GM21367 (cell line): ENCODE measurements at regions not wholly inside any gene's neighbourhood (a gene's known extent, or its start where the extent isn't known, plus 50 kb on each side); places are given as distances from the start of the nearest gene placed in this dataset.
"Not testable (repeated sequence)": the region's sequence is repeated elsewhere in the genome, so short reads cannot be mapped to it uniquely, and the experiment has no call there.

ENCODE experiments used
- ATAC-seq: cut with Tn5 transposase; IDR thresholded peaks from one replicate; pipeline ENCODE4 v1.9.1; 2021; ENCODE audit not compliant: unreplicated experiment

- ATAC-seq, result no peak
Observed at GRCh38 chr13:56317841-56318240, 822.9 kb upstream of the PRR20A start.

- no peak for ATAC-seq
Observed at GRCh38 chr13:56332671-56333070, 808.0 kb upstream of the PRR20A start.

- ATAC-seq, result no peak
Observed at GRCh38 chr13:56335775-56336174, 804.9 kb upstream of the PRR20A start.

- ATAC-seq, result no peak
Observed at GRCh38 chr13:56338421-56338820, 802.3 kb upstream of the PRR20A start.

- ATAC-seq, result no peak
Observed at GRCh38 chr13:56347014-56347413, 793.7 kb upstream of the PRR20A start.

GRCh38 chr13:56349866-56350265 lies 790.9 kb upstream of the PRR20A start:
- no peak for ATAC-seq

- no peak for ATAC-seq
Observed at GRCh38 chr13:56351041-56351440, 789.7 kb upstream of the PRR20A start.

GRCh38 chr13:56352361-56352760 lies 788.4 kb upstream of the PRR20A start:
- no peak for ATAC-seq

- ATAC-seq, result no peak
Observed at GRCh38 chr13:56352901-56353300, 787.8 kb upstream of the PRR20A start.

- ATAC-seq, result no peak
Observed at GRCh38 chr13:56356690-56357089, 784.0 kb upstream of the PRR20A start.

GRCh38 chr13:56378566-56378965 lies 762.2 kb upstream of the PRR20A start:
- ATAC-seq, result no peak

GRCh38 chr13:56393549-56393948 lies 747.2 kb upstream of the PRR20A start:
- ATAC-seq, result no peak

- ATAC-seq, result no peak
Observed at GRCh38 chr13:56396318-56396717, 744.4 kb upstream of the PRR20A start.

- ATAC-seq, result no peak
Observed at GRCh38 chr13:56400774-56401173, 739.9 kb upstream of the PRR20A start.

- ATAC-seq, result no peak
Observed at GRCh38 chr13:56412856-56413255, 727.9 kb upstream of the PRR20A start.

- ATAC-seq, result no peak
Observed at GRCh38 chr13:56424246-56424645, 716.5 kb upstream of the PRR20A start.

GRCh38 chr13:56457535-56458190 lies 683.1 kb upstream of the PRR20A start:
- no peak for ATAC-seq

GRCh38 chr13:56459286-56459685 lies 681.4 kb upstream of the PRR20A start:
- no peak for ATAC-seq

- no peak for ATAC-seq
Observed at GRCh38 chr13:56501750-56502149, 639.0 kb upstream of the PRR20A start.

- no peak for ATAC-seq
Observed at GRCh38 chr13:56510836-56511235, 629.9 kb upstream of the PRR20A start.

GRCh38 chr13:56512336-56512735 lies 628.4 kb upstream of the PRR20A start:
- ATAC-seq, result not testable (repeated sequence)

- no peak for ATAC-seq
Observed at GRCh38 chr13:56515441-56515840, 625.3 kb upstream of the PRR20A start.

- ATAC-seq, result no peak
Observed at GRCh38 chr13:56528040-56528790, 612.5 kb upstream of the PRR20A start.
